22Rv1 (cell line): ENCODE measurements at regions not wholly inside any gene's neighbourhood (a gene's known extent, or its start where the extent isn't known, plus 50 kb on each side); places are given as distances from the start of the nearest gene placed in this dataset.
"Not testable (repeated sequence)": the region's sequence is repeated elsewhere in the genome, so short reads cannot be mapped to it uniquely, and the experiment has no call there.

ENCODE experiments used
- ZFX ChIP-seq: fragments of 450-650 bp; IDR thresholded peaks from 2 replicates; pipeline ENCODE4 v1.6.1; 2017; ENCODE audit warnings: antibody characterized with exemption, borderline replicate concordance
- TF ChIP-seq, protein P1 (sequence below): fragments of 450-650 bp; IDR thresholded peaks from 2 replicates; pipeline ENCODE4 v1.5.1; 2017; ENCODE audit warnings: mild to moderate bottlenecking

DNA sequence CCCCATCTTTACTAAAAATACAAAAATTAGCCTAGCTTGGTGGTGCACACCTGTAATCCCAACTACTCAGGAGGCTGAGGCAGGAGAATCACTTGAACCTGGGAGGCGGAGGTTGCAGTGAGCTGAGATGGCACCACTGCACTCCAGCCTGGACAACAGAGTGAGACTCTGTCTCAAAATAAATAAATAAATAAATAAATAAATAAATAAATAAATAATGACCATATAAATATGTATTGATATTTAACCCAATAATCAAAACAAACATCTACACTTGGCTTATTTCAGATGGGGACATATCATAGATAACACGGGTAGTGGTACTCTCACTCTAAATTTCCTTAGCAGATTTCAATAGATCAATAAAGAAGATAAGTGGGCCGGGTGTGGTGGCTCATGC is 1923.7 kb upstream of the AGA start:
- TF ChIP-seq, protein P1, sequence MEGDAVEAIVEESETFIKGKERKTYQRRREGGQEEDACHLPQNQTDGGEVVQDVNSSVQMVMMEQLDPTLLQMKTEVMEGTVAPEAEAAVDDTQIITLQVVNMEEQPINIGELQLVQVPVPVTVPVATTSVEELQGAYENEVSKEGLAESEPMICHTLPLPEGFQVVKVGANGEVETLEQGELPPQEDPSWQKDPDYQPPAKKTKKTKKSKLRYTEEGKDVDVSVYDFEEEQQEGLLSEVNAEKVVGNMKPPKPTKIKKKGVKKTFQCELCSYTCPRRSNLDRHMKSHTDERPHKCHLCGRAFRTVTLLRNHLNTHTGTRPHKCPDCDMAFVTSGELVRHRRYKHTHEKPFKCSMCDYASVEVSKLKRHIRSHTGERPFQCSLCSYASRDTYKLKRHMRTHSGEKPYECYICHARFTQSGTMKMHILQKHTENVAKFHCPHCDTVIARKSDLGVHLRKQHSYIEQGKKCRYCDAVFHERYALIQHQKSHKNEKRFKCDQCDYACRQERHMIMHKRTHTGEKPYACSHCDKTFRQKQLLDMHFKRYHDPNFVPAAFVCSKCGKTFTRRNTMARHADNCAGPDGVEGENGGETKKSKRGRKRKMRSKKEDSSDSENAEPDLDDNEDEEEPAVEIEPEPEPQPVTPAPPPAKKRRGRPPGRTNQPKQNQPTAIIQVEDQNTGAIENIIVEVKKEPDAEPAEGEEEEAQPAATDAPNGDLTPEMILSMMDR, result not testable (repeated sequence)
- TF ChIP-seq ZFX, result not testable (repeated sequence)
